NOMO-1 treated with DMSO at 0.1 percent for 48 hours (cell line): ENCODE measurements at regions not wholly inside any gene's neighbourhood (a gene's known extent, or its start where the extent isn't known, plus 50 kb on each side); places are given as distances from the start of the nearest gene placed in this dataset.

Source experiments
- DNase-seq: peaks from one replicate; lab custom pipeline; 2025; ENCODE audit not compliant: unreplicated experiment; lab: John Stamatoyannopoulos, UW

- no peak for DNase-seq
Observed at GRCh38 chr5:97658116-97658900, 475.3 kb upstream of the RIOK2 start.

GRCh38 chr5:97666783-97667182 lies 483.7 kb upstream of the RIOK2 start:
- no peak for DNase-seq

GRCh38 chr5:97670447-97670846 lies 487.4 kb upstream of the RIOK2 start:
- no peak for DNase-seq

GRCh38 chr5:97676608-97677007 lies 493.6 kb upstream of the RIOK2 start:
- no peak for DNase-seq

- DNase-seq: no peak
Observed at GRCh38 chr5:97694091-97694490, 511.0 kb upstream of the RIOK2 start.

GRCh38 chr5:97714424-97714823 lies 531.4 kb upstream of the RIOK2 start:
- DNase-seq: no peak

- DNase-seq: no peak
Observed at GRCh38 chr5:97726106-97726505, 543.1 kb upstream of the RIOK2 start.

GRCh38 chr5:97728920-97729319 lies 545.9 kb upstream of the RIOK2 start:
- DNase-seq: no peak

GRCh38 chr5:97729938-97730337 lies 546.9 kb upstream of the RIOK2 start:
- no peak for DNase-seq

- no peak for DNase-seq
Observed at GRCh38 chr5:97735209-97735608, 552.2 kb upstream of the RIOK2 start.

- DNase-seq: no peak
Observed at GRCh38 chr5:97737608-97738007, 554.6 kb upstream of the RIOK2 start.

- DNase-seq: no peak
Observed at GRCh38 chr5:97745817-97746216, 562.8 kb upstream of the RIOK2 start.

GRCh38 chr5:97750576-97750975 lies 567.5 kb upstream of the RIOK2 start:
- DNase-seq: no peak

GRCh38 chr5:97751540-97751939 lies 568.5 kb upstream of the RIOK2 start:
- DNase-seq: no peak

- DNase-seq: no peak
Observed at GRCh38 chr5:97752871-97753270, 569.8 kb upstream of the RIOK2 start.

- no peak for DNase-seq
Observed at GRCh38 chr5:97762483-97762882, 579.4 kb upstream of the RIOK2 start.

- DNase-seq: peak; percentile 25
Observed at GRCh38 chr5:97764700-97765099, 581.7 kb upstream of the RIOK2 start.

GRCh38 chr5:97778451-97778850 lies 595.4 kb upstream of the RIOK2 start:
- no peak for DNase-seq

GRCh38 chr5:97788369-97788768 lies 605.3 kb upstream of the RIOK2 start:
- no peak for DNase-seq

- no peak for DNase-seq
Observed at GRCh38 chr5:97797994-97798451, 615.0 kb upstream of the RIOK2 start.

- no peak for DNase-seq
Observed at GRCh38 chr5:97801461-97801860, 618.4 kb upstream of the RIOK2 start.

GRCh38 chr5:97820138-97820537 lies 637.1 kb upstream of the RIOK2 start:
- no peak for DNase-seq

GRCh38 chr5:97832645-97833296 lies 649.7 kb upstream of the RIOK2 start:
- no peak for DNase-seq
